ENCODE measurements at regions not wholly inside any gene's neighbourhood (a gene's known extent, or its start where the extent isn't known, plus 50 kb on each side); places are given as distances from the start of the nearest gene placed in this dataset.

DNA sequence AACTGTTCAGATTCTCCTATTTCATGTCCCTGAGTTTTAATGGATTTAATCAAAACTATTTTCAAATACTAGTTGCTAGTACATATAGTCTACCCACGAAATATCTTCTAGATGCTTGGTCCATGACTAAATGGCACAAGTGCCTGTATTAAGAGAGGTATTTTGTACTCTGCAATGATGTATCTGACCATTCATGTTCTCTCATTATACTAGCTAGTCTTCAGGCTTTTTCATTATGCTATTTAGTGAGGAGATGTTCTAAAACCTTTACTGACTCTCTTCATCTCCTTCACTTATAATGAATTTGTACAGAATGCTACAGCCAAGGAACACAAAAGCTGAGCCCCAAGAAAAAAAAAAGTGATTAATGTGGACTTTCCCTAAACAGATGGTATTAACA, 222.5 kb downstream of the AHR start:
- no peaks in the 10 kb centered on the region for H3K36me3 ChIP-seq (ENCODE audit: insufficient read depth, low read length)
- H3K27me3 ChIP-seq (ENCODE audit: insufficient read depth, low read length): no peaks in the 10 kb centered on the region
- H3K4me1 ChIP-seq (ENCODE audit: insufficient read depth, low read length): no peaks in the 10 kb centered on the region
- H2AFZ ChIP-seq (ENCODE audit: low read depth, low read length): peak overlapping the region; percentile 46
- H3K9me3 ChIP-seq (ENCODE audit: low read length): no peaks in the 10 kb centered on the region
- H3K4me3 ChIP-seq (ENCODE audit: low read length): no peak overlapping the region

DNA sequence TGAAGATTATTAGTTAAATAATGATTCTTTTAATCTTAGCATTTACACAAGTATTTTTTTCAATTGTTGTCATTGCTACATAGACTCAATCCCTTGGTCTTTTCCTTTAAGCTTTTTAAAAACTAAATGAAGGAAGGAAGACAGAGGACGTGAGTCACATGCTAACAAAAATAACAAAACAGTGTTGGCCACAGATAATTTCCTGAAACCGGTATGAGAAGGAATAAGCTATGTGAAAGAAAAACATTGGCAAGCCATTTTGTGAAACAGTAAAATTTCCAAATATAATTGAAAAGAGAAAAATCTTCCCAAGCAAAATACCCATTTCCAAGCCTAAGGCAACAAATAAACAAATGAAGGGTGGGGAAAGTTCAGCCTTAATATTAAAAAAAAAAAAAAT, 223.0 kb downstream of the AHR start:
- no peaks in the 10 kb centered on the region for H3K9me3 ChIP-seq (ENCODE audit: low read length)
- no peaks in the 10 kb centered on the region for H3K4me1 ChIP-seq (ENCODE audit: insufficient read depth, low read length)
- no peaks in the 10 kb centered on the region for H3K36me3 ChIP-seq (ENCODE audit: insufficient read depth, low read length)
- peak overlapping the region; percentile 46 for H2AFZ ChIP-seq (ENCODE audit: low read depth, low read length)
- no peak overlapping the region for H3K4me3 ChIP-seq (ENCODE audit: low read length)
- no peaks in the 10 kb centered on the region for H3K27me3 ChIP-seq (ENCODE audit: insufficient read depth, low read length)

DNA sequence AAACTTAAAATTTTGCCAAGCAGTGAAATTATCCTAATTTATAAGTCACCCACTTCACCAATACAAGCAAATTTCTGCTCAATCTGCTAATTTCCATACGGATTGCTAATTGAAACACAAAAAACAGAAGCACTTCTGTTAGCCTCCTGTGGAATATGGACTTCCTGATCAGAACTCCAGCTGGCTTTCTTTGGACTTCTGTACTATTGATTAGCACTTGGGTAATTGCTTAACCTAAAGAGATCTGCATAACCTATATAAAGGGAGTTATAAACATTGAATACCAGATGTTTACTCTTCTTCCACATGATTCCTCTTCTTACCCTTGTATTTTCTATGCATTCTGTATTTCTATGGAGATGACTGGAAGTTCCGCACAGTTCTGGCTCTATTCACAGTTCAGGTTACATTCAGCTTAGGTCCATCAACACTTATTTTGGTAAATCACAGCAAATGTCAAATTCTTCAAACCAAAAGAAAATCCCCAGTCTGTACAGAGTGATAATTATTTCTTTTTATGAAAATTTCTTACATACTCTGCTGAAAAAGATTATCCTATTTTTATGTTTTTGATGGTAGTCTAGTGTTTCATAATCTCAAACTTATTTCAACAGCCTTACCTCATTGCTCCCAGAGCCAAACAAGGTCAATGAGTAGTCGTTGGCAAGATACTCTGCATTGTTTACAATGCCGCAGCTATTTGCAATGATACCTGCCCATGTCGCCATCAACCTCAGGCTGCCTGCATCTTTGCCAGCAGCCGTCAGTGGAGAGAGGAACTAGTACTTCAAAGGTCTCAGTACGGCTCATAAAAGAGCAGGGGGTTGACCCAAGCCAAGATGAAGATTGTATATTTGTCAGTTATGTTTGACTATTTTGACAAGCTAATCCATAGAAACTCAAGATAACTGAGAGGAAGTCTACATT, 225.6 kb downstream of the AHR start:
- no peak overlapping the region for H2AFZ ChIP-seq (ENCODE audit: low read depth, low read length)
- no peaks in the 10 kb centered on the region for H3K4me1 ChIP-seq (ENCODE audit: insufficient read depth, low read length)
- no peaks in the 10 kb centered on the region for H3K9me3 ChIP-seq (ENCODE audit: low read length)

DNA sequence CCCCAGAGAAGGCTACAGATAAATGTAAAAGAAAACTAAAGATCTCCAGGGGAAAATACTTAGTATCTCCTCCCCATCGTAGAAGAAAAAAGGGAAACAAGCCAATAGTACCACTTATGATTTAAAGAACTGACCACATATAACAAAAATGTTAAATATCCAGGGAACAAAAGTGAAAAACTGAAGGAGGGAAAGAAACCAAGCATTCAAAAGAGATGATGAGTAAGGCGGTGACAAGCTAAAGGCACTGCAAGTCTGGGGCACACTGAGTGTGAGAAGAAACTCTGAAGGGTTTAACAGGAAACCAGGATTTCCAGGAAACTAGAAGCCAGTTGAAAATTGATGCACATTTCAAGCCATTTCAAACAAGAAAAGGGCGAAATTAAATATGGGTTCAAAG, 226.3 kb downstream of the AHR start:
- Histone ChIP-seq H3K27me3 (ENCODE audit: insufficient read depth, low read length) (no peaks in the 10 kb centered on the region), H3K4me3 (ENCODE audit: low read length) (no peak overlapping the region), H2AFZ (ENCODE audit: low read depth, low read length) (no peak overlapping the region), H3K4me1 (ENCODE audit: insufficient read depth, low read length) (no peaks in the 10 kb centered on the region), H3K36me3 (ENCODE audit: insufficient read depth, low read length) (no peaks in the 10 kb centered on the region), H3K9me3 (ENCODE audit: low read length) (no peaks in the 10 kb centered on the region)

More for the DNA sequence above, 225.6 kb downstream of the AHR start:
- Histone ChIP-seq H3K4me3 (ENCODE audit: low read length) (no peak overlapping the region), H3K36me3 (ENCODE audit: insufficient read depth, low read length) (no peaks in the 10 kb centered on the region), H3K27me3 (ENCODE audit: insufficient read depth, low read length) (no peaks in the 10 kb centered on the region)

DNA sequence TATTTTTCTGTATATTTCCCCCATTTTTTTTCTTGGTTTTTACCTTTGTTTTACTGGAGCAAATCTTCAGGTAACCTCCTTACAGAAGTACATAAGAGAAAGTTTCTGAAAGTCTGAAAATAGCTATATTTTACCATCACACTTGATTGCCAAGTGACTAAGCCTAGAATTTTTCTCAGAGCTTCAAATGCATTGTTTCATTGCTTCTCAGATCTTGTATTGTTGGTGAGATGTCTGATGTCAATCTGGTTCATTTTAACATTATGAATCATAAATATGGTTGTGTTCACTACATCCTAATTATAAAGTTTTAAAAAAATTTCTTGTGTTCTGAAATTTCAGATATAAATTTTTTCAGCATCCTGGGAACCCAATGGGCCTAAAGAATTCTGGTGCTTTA, 228.2 kb downstream of the AHR start:
- H3K4me1 ChIP-seq (ENCODE audit: insufficient read depth, low read length): peaks cover 2% of the 10 kb centered on the region
- no peaks in the 10 kb centered on the region for H3K27me3 ChIP-seq (ENCODE audit: insufficient read depth, low read length)
- H2AFZ ChIP-seq (ENCODE audit: low read depth, low read length): no peak overlapping the region
- no peaks in the 10 kb centered on the region for H3K9me3 ChIP-seq (ENCODE audit: low read length)
- H3K36me3 ChIP-seq (ENCODE audit: insufficient read depth, low read length): no peaks in the 10 kb centered on the region
- no peak overlapping the region for H3K4me3 ChIP-seq (ENCODE audit: low read length)

DNA sequence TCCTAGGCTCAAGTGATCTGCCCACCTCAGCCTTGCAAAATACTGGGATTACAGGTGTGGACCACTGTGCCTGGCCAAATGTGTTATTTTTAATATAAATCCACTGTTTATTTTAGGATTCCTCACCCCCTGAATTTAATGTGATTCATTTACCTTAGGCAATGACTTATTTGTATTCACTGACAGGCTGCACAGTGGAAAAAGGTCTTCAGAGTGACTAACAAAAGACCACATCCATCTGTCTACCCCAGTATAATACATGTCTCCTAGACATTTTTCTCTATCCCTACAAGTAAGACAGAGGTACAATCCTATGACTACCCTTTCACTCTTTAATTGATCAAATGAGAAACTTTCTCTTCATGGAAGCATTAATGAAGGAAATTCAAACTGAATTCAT, 230.2 kb downstream of the AHR start:
- H3K9me3 ChIP-seq (ENCODE audit: low read length): no peaks in the 10 kb centered on the region

DNA sequence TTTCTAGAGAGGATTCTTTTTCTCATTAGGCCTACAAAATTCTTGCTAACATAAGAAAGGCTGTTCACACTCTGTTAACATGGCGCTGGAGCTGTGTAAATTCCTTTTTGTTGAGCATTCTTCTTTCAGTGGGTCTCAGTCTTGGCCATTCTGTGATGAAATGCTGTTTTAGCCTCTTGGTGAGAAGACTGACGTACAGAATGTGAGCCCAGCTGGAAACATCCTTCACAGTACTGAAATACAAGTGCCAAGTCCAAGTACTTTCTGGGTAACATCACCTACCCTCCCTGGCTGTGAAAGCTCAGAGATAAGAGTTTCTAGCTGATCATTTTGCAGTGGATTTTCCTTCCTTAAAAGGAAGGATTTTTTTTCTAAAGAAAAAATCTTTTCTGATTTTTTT, 231.8 kb downstream of the AHR start:
- Histone ChIP-seq H3K27me3 (ENCODE audit: insufficient read depth, low read length) (no peaks in the 10 kb centered on the region), H2AFZ (ENCODE audit: low read depth, low read length) (peak overlapping the region; percentile 28), H3K36me3 (ENCODE audit: insufficient read depth, low read length) (no peaks in the 10 kb centered on the region), H3K9me3 (ENCODE audit: low read length) (no peaks in the 10 kb centered on the region), H3K4me1 (ENCODE audit: insufficient read depth, low read length) (peaks cover 2% of the 10 kb centered on the region), H3K4me3 (ENCODE audit: low read length) (no peak overlapping the region)

More for the DNA sequence above, 230.2 kb downstream of the AHR start:
- Histone ChIP-seq H3K4me3 (ENCODE audit: low read length) (no peak overlapping the region), H3K4me1 (ENCODE audit: insufficient read depth, low read length) (peaks cover 2% of the 10 kb centered on the region), H2AFZ (ENCODE audit: low read depth, low read length) (no peak overlapping the region), H3K27me3 (ENCODE audit: insufficient read depth, low read length) (no peaks in the 10 kb centered on the region), H3K36me3 (ENCODE audit: insufficient read depth, low read length) (no peaks in the 10 kb centered on the region)

DNA sequence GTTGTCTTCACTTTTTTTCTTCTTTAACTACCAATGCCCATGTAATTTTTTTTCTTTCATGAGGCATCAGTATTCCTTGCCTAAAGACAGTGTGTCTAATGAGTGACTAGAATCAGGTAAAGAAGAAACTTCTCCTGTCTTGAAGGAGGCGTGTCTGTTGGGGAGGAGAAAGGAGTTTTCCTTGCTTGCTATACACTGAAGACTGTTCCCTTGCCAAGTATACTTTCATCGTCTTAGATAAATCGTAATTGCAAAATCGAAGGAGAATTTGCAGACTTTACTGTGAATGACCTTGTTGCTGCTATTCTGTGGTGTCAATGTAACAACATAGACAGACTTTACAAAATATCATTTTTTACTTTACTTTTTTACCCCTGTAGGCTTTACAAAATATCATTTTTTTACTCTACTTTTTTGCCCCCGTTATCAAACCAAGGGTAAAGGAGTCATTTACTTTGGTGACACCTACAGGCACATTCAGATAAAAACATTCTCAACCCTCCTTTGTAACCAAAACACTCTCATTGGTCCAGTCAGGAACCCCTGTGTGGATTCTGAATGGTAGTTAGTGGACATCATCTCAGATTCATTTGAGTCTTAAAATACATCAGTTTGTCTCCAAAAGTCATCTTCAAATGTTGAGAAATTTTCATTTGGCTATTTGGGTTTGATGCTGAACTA, 232.4 kb downstream of the AHR start:
- peaks cover 2% of the 10 kb centered on the region for H3K4me1 ChIP-seq (ENCODE audit: insufficient read depth, low read length)
- no peaks in the 10 kb centered on the region for H3K27me3 ChIP-seq (ENCODE audit: insufficient read depth, low read length)
- H3K36me3 ChIP-seq (ENCODE audit: insufficient read depth, low read length): no peaks in the 10 kb centered on the region
- no peaks in the 10 kb centered on the region for H3K9me3 ChIP-seq (ENCODE audit: low read length)
- H3K4me3 ChIP-seq (ENCODE audit: low read length): no peak overlapping the region
- no peak overlapping the region for H2AFZ ChIP-seq (ENCODE audit: low read depth, low read length)

DNA sequence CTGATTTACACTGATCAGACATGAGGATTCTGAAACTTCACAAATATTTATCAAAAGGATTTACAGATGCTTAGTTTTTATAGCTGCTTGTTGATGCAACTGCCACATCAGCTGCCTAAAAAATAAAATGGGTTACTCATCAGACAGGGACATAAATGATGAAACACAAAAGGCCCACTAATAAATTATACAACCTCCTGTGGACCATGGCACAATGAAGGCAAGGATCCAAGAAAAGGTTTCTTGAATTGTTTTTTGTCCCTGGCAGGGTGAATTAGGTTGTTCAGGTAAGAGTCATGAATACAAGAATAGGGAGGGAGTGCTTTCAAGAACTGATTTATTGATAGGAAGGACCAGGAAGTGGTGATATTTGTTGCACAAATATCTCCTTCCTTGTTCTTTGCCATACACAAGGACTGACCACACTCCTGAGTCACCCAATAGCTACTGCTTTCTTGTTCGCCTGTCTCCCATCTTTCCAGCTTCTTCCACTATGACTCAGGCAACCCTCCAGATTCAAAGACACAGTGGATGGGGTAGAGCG, 234.5 kb downstream of the AHR start:
- H3K36me3 ChIP-seq (ENCODE audit: insufficient read depth, low read length): no peaks in the 10 kb centered on the region
- H3K4me3 ChIP-seq (ENCODE audit: low read length): no peak overlapping the region
- H3K9me3 ChIP-seq (ENCODE audit: low read length): no peaks in the 10 kb centered on the region
- H2AFZ ChIP-seq (ENCODE audit: low read depth, low read length): no peak overlapping the region
- no peaks in the 10 kb centered on the region for H3K27me3 ChIP-seq (ENCODE audit: insufficient read depth, low read length)
- peaks cover 2% of the 10 kb centered on the region for H3K4me1 ChIP-seq (ENCODE audit: insufficient read depth, low read length)

DNA sequence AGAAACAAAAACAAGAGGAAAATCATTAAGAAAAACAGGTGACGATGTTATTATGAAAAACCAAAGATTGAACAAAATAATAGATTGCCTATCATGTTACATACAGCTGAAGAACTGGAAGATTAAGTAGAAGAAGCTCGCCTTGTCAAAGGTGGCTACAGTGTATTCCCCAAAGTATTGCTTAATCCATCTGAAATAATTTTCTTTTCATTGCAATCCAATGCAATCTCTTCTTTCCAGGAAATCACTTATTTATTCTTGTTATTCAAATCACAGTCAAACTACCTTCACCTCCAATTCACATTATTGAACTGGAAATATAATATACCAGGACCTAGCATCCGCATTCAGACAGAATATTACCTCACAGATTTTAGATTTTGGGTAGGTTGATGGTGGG, 235.9 kb downstream of the AHR start:
- Histone ChIP-seq H3K27me3 (ENCODE audit: insufficient read depth, low read length) (no peaks in the 10 kb centered on the region), H3K4me1 (ENCODE audit: insufficient read depth, low read length) (peaks cover 2% of the 10 kb centered on the region), H2AFZ (ENCODE audit: low read depth, low read length) (no peak overlapping the region), H3K4me3 (ENCODE audit: low read length) (no peak overlapping the region), H3K9me3 (ENCODE audit: low read length) (no peaks in the 10 kb centered on the region), H3K36me3 (ENCODE audit: insufficient read depth, low read length) (no peaks in the 10 kb centered on the region)

DNA sequence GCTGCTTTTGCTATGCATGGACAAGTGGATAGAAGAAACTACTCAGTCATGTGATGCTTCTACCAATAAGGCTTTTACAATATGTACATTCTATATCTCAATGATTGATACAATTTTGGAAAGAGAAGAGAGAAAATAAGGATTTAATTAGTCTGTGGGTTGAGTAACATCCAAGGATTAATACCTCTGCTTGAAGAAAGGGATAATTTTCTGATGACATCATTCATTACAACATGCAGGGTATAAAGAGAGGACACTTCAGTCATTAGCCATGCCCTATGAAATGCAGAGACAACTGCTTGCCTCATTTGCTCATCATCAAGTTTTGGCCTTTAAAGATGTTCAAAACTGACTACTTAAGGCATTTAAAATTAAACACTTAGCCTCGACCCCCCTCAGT, 237.3 kb downstream of the AHR start:
- no peaks in the 10 kb centered on the region for H3K36me3 ChIP-seq (ENCODE audit: insufficient read depth, low read length)

DNA sequence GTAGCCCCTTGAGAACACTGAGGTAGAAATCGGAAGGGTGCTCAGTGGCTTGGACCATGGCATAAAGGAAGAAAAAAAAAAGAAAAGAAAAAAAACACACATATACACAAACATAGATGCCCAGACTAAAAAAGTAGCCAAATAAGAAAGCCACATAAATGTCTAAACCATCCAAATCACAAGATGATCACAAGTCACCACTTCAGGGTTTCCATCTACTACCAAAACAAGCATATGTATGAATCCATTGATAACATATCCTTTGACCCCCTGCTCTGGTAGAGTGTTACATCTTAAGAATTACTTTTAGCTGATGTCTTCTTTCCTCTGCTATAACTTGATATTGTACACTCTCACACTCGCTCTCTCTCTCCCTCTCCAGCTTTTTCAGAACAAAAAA, 245.9 kb downstream of the AHR start:
- Histone ChIP-seq H3K36me3 (ENCODE audit: insufficient read depth, low read length) (no peaks in the 10 kb centered on the region), H3K4me3 (ENCODE audit: low read length) (no peak overlapping the region), H3K9me3 (ENCODE audit: low read length) (no peaks in the 10 kb centered on the region), H3K4me1 (ENCODE audit: insufficient read depth, low read length) (peaks cover 5% of the 10 kb centered on the region), H2AFZ (ENCODE audit: low read depth, low read length) (no peak overlapping the region), H3K27me3 (ENCODE audit: insufficient read depth, low read length) (no peaks in the 10 kb centered on the region)

More for the DNA sequence above, 237.3 kb downstream of the AHR start:
- no peak overlapping the region for H2AFZ ChIP-seq (ENCODE audit: low read depth, low read length)
- no peaks in the 10 kb centered on the region for H3K4me1 ChIP-seq (ENCODE audit: insufficient read depth, low read length)
- no peaks in the 10 kb centered on the region for H3K27me3 ChIP-seq (ENCODE audit: insufficient read depth, low read length)
- no peaks in the 10 kb centered on the region for H3K9me3 ChIP-seq (ENCODE audit: low read length)
- H3K4me3 ChIP-seq (ENCODE audit: low read length): no peak overlapping the region

DNA sequence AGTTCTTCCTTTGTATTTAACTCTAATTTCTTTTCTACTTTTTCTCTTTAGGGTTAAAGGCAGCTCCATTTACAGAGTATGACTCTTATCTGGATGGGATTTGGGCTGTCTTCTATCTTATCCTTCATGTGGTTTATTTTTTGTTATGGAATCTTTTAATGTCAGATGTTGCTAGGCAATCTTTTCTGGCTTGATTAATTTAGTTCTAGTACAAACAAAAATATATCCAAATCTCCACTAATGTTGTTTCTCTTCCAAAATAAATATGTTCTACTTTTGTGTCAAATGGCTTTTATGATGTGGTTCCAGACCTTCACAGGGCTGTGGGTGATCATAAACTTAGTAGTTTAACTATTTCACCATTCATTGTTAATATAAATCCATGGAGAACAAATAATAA, 246.9 kb downstream of the AHR start:
- Histone ChIP-seq H3K4me1 (ENCODE audit: insufficient read depth, low read length) (peaks cover 5% of the 10 kb centered on the region), H3K4me3 (ENCODE audit: low read length) (no peak overlapping the region), H3K36me3 (ENCODE audit: insufficient read depth, low read length) (no peaks in the 10 kb centered on the region), H3K9me3 (ENCODE audit: low read length) (no peaks in the 10 kb centered on the region), H3K27me3 (ENCODE audit: insufficient read depth, low read length) (no peaks in the 10 kb centered on the region), H2AFZ (ENCODE audit: low read depth, low read length) (no peak overlapping the region)

Data from neuron (in vitro differentiated cells).